Upper lobe of right lung (tissue), 1 donor: ENCODE measurements at regions not wholly inside any gene's neighbourhood (a gene's known extent, or its start where the extent isn't known, plus 50 kb on each side); places are given as distances from the start of the nearest gene placed in this dataset.
"Not testable (repeated sequence)": the region's sequence is repeated elsewhere in the genome, so short reads cannot be mapped to it uniquely, and the experiment has no call there.

Source experiments
- ATAC-seq: fragments of 200-7000 bp; cut with Tn5 transposase; one replicate; pipeline ENCODE4 v1.9.1; 2020; ENCODE audit warnings: mild to moderate bottlenecking, moderate library complexity
- DNase-seq: peaks from one replicate; pipeline ENCODE4 v3.0.0-alpha.2; 2020
- H3K27ac ChIP-seq: fragments of 200-600 bp; one replicate; pipeline ENCODE4 v1.8.0; 2022
- H3K27me3 ChIP-seq: fragments of 200-600 bp; one replicate; pipeline ENCODE4 v1.8.0; 2022; ENCODE audit warnings: mild to moderate bottlenecking
- H3K36me3 ChIP-seq: fragments of 200-600 bp; one replicate; pipeline ENCODE4 v1.8.0; 2022
- H3K4me1 ChIP-seq: fragments of 200-600 bp; one replicate; pipeline ENCODE4 v1.8.0; 2022
- H3K4me3 ChIP-seq: fragments of 200-600 bp; one replicate; pipeline ENCODE4 v1.8.0; 2022; ENCODE audit warnings: mild to moderate bottlenecking
- H3K9me3 ChIP-seq: fragments of 200-600 bp; one replicate; pipeline ENCODE4 v1.8.0; 2022
- CTCF ChIP-seq: fragments of 200-600 bp; IDR thresholded peaks from one replicate; pipeline ENCODE4 v1.8.0; 2022; ENCODE audit warnings: antibody characterized with exemption
- intact Hi-C: fragments of 100-400 bp; cut with DNase I; formaldehyde crosslinking; loops from one replicate; pipeline ENCODE4 v1.11.0; 2022
- donor health status: DM: no; HTN: yes; CAD: no; lungs with severe emphysema.

- Histone ChIP-seq H3K4me3 (no peak overlapping the region), H3K36me3 (no peaks in the 10 kb centered on the region), H3K9me3 (no peaks in the 10 kb centered on the region), H3K4me1 (no peaks in the 10 kb centered on the region), H3K27ac (no peak overlapping the region), H3K27me3 (no peaks in the 10 kb centered on the region)
- DNase-seq (no peak), ATAC-seq (no peak)
- TF ChIP-seq CTCF, result no peak
- intact Hi-C loops, result no loop called here
Observed at GRCh38 chr2:175852879-175853615, 149.0 kb downstream of the LNPK start.

- ATAC-seq (no peak), DNase-seq (no peak)
- no peaks in the 10 kb centered on the region for H3K36me3 ChIP-seq
- TF ChIP-seq CTCF, result no peak
- H3K9me3 ChIP-seq, result no peaks in the 10 kb centered on the region
- H3K27me3 ChIP-seq, result no peaks in the 10 kb centered on the region
- H3K4me1 ChIP-seq, result no peaks in the 10 kb centered on the region
- no peak overlapping the region for H3K4me3 ChIP-seq
- intact Hi-C loops, result no loop called here
- no peak overlapping the region for H3K27ac ChIP-seq
Observed at GRCh38 chr2:175847128-175847527, 154.9 kb downstream of the LNPK start.

- no peak for TF ChIP-seq CTCF
- H3K4me1 ChIP-seq, result no peaks in the 10 kb centered on the region
- H3K36me3 ChIP-seq, result no peaks in the 10 kb centered on the region
- DNase-seq (no peak), ATAC-seq (no peak)
- intact Hi-C loops, result no loop called here
- no peak overlapping the region for H3K27ac ChIP-seq
- H3K4me3 ChIP-seq, result no peak overlapping the region
- no peaks in the 10 kb centered on the region for H3K9me3 ChIP-seq
- H3K27me3 ChIP-seq, result no peaks in the 10 kb centered on the region
Observed at GRCh38 chr2:175844169-175844568, 157.9 kb downstream of the LNPK start.

GRCh38 chr2:175843625-175844024 lies 158.4 kb downstream of the LNPK start:
- DNase-seq (no peak), ATAC-seq (no peak)
- intact Hi-C loops, result no loop called here
- no peaks in the 10 kb centered on the region for H3K9me3 ChIP-seq
- H3K4me3 ChIP-seq, result no peak overlapping the region
- H3K4me1 ChIP-seq, result no peaks in the 10 kb centered on the region
- no peak for TF ChIP-seq CTCF
- H3K27me3 ChIP-seq, result no peaks in the 10 kb centered on the region
- no peak overlapping the region for H3K27ac ChIP-seq
- H3K36me3 ChIP-seq, result no peaks in the 10 kb centered on the region

GRCh38 chr2:175842996-175843395 lies 159.1 kb downstream of the LNPK start:
- H3K4me1 ChIP-seq, result no peaks in the 10 kb centered on the region
- H3K36me3 ChIP-seq, result no peaks in the 10 kb centered on the region
- no peak for TF ChIP-seq CTCF
- ATAC-seq (no peak), DNase-seq (no peak)
- no peak overlapping the region for H3K4me3 ChIP-seq
- H3K27ac ChIP-seq, result no peak overlapping the region
- intact Hi-C loops, result no loop called here
- H3K9me3 ChIP-seq, result no peaks in the 10 kb centered on the region
- H3K27me3 ChIP-seq, result no peaks in the 10 kb centered on the region

- H3K4me1 ChIP-seq, H3K36me3 ChIP-seq, H3K27me3 ChIP-seq, H3K27ac ChIP-seq, ATAC-seq, DNase-seq, intact Hi-C loops, H3K4me3 ChIP-seq, H3K9me3 ChIP-seq: not testable (repeated sequence)
Observed at GRCh38 chr2:175840765-175841164, 161.3 kb downstream of the LNPK start.
